ENCODE measurements at regions not wholly inside any gene's neighbourhood (a gene's known extent, or its start where the extent isn't known, plus 50 kb on each side); places are given as distances from the start of the nearest gene placed in this dataset.

DNA sequence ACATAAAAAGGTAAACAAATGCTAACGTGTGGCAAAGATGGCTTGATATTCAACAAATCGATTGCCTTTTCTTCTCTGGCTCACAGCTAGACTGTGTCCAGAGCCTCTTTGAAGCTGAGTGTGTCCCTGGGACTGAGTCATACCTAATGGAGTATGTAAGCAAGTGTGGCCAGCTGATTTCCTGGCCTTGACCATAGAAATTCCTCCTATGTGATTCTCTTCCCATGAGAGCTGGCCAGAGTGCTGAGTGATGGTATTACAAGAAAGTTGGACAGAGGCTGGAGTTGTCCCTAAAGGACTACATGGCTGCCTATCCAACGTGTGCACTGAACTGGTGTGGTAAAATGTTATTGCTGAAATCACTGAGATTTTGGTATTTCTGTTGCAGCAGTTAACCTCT, 320.1 kb upstream of the SLC10A2 start:
- ATAC-seq (no peak), DNase-seq (no peak)
- no peak for TF ChIP-seq CTCF (IDR thresholded peaks at IDR 0.05)
- H3K27ac Mint-ChIP-seq: no peak overlapping the region
- H3K4me1 Mint-ChIP-seq (ENCODE audit: low read depth): no peaks in the 10 kb centered on the region
- intact Hi-C loops (cut with micrococcal nuclease): no loop called here
- H3K4me3 Mint-ChIP-seq: no peak overlapping the region
- ChIA-PET CTCF (no interaction called here), POLR2A (no interaction called here)
- H3K27me3 Mint-ChIP-seq: no peaks in the 10 kb centered on the region
- no peaks in the 10 kb centered on the region for H3K36me3 Mint-ChIP-seq (ENCODE audit: low read depth)
- H3K9me3 Mint-ChIP-seq: no peaks in the 10 kb centered on the region

GRCh38 chr13:103373916-103374315, 307.7 kb upstream of the SLC10A2 start:
- H3K27ac Mint-ChIP-seq: no peak overlapping the region
- ATAC-seq: no peak
- H3K9me3 Mint-ChIP-seq: peaks cover 5% of the 10 kb centered on the region
- intact Hi-C loops (cut with micrococcal nuclease): no loop called here
- ChIA-PET POLR2A (no interaction called here), CTCF (no interaction called here)
- H3K4me3 Mint-ChIP-seq: no peak overlapping the region
- no peaks in the 10 kb centered on the region for H3K27me3 Mint-ChIP-seq
- no peak for DNase-seq
- no peaks in the 10 kb centered on the region for H3K4me1 Mint-ChIP-seq (ENCODE audit: low read depth)
- TF ChIP-seq CTCF (IDR thresholded peaks at IDR 0.05): no peak
- no peaks in the 10 kb centered on the region for H3K36me3 Mint-ChIP-seq (ENCODE audit: low read depth)

DNA sequence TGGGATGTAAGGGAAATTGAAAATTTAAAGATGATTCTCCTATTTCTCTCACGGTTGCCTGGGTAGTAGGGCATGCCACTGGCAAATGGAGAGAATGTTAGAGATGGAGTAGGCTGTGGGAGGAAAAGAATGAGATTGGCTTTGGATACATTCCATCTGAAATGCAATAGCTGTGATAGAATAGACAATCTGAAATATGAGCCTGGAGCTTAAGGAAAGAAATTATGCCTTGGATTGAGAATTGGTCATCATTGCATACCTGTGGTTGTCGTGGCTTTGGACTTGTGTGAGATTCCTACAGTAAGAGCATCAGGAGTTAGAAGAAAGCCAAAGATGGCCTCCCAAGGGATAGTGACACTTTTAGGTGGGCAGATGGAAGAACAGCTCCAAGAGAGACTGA, 305.1 kb upstream of the SLC10A2 start:
- CTCF ChIA-PET: no interaction called here
- H3K36me3 Mint-ChIP-seq (ENCODE audit: low read depth): no peaks in the 10 kb centered on the region

DNA sequence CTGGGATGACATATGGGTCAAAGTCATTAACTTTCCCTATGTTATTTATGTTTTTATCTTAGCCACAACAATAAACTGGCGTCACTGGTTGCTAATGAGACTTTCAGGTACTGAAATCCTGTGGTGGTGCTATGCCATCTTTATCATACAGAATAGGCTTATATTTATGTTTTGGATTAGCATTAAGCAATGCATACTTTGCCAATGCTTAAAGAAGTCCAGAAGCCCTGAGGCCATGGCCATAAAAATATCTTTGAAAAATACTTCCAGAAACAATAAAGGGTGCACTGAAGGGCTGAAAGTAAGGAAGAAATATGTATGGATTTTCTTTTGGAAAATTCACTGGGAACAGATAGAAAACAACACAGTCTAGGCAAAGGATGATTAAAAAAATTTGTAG, 304.6 kb upstream of the SLC10A2 start:
- CTCF ChIA-PET: no interaction called here
- no peak for TF ChIP-seq CTCF (IDR thresholded peaks at IDR 0.05)
- Mint-ChIP-seq H3K4me1 (ENCODE audit: low read depth) (no peaks in the 10 kb centered on the region), H3K36me3 (ENCODE audit: low read depth) (no peaks in the 10 kb centered on the region), H3K9me3 (no peaks in the 10 kb centered on the region), H3K4me3 (no peak overlapping the region), H3K27me3 (no peaks in the 10 kb centered on the region), H3K27ac (no peak overlapping the region)
- no peak for ATAC-seq
- POLR2A ChIA-PET: no interaction called here
- intact Hi-C loops (cut with micrococcal nuclease): no loop called here
- no peak for DNase-seq

More for the DNA sequence above, 305.1 kb upstream of the SLC10A2 start:
- H3K4me3 Mint-ChIP-seq: no peak overlapping the region
- no peaks in the 10 kb centered on the region for H3K9me3 Mint-ChIP-seq
- ATAC-seq (no peak), DNase-seq (no peak)
- H3K4me1 Mint-ChIP-seq (ENCODE audit: low read depth): no peaks in the 10 kb centered on the region
- POLR2A ChIA-PET: no interaction called here
- H3K27me3 Mint-ChIP-seq: no peaks in the 10 kb centered on the region
- intact Hi-C loops (cut with micrococcal nuclease): no loop called here
- no peak overlapping the region for H3K27ac Mint-ChIP-seq
- no peak for TF ChIP-seq CTCF (IDR thresholded peaks at IDR 0.05)

DNA sequence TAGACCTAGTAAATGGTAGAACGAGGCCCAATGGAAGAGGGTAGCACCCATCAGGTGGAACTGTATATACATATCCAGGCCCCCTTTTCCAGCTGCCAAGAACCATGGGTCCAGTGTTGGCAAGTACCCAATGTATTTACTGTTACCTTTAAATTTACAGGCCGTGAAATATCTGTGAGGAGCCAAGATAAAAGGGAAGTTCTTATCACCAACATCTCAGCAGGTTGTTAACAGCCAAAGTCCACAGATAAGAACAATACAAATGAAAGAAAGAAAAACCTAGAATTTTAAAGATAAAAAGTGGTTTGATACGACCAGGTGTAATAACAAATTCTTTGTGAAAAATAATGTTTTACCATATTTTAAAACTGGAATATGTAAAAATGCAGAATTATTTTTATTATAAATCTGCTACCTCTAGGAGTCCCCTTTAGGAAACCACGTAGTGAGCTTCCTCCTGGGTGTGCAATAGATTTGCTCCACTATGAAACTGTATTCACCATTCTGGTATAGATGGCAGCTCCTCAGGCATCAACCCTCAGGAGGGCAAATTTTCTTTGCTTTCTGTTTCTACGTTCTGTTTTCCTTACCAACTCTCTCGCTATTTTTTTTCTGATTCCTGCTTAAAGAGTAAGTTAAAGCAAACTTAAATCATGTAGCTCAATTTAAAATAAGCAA, 292.2 kb upstream of the SLC10A2 start:
- no peaks in the 10 kb centered on the region for H3K36me3 Mint-ChIP-seq (ENCODE audit: low read depth)
- H3K9me3 Mint-ChIP-seq: no peaks in the 10 kb centered on the region
- DNase-seq (no peak), ATAC-seq (no peak)
- no peaks in the 10 kb centered on the region for H3K4me1 Mint-ChIP-seq (ENCODE audit: low read depth)
- no peak overlapping the region for H3K4me3 Mint-ChIP-seq
- intact Hi-C loops (cut with micrococcal nuclease): no loop called here
- ChIA-PET POLR2A (no interaction called here), CTCF (no interaction called here)
- no peak for TF ChIP-seq CTCF (IDR thresholded peaks at IDR 0.05)
- no peaks in the 10 kb centered on the region for H3K27me3 Mint-ChIP-seq
- H3K27ac Mint-ChIP-seq: no peak overlapping the region

Measured in activated CD8-positive, alpha-beta T cell treated with anti-CD3 and anti-CD28 coated beads for 36 hours (primary cell).